ENCODE measurements at regions not wholly inside any gene's neighbourhood (a gene's known extent, or its start where the extent isn't known, plus 50 kb on each side); places are given as distances from the start of the nearest gene placed in this dataset.

DNA sequence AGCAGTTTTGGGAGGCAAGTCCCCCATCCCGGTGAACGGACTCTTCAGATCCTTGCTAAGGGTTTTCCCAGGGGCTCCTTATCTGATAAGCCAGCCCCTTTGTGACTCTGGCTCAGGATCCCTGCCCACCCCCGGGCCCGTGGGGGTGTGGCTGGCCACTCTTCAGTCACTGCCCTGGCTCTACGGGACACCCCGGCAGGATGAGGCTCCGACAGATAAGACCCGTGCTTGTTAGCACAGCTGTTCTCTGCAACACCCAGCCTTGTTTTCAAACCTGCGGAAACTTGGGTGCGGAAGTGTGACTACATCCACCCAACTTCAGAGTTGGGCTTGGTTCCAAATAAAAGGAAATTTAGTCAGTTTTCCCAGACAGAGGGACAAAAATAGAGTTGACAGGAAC is 66.7 kb upstream of the PODXL start:
- TF ChIP-seq, protein P1, sequence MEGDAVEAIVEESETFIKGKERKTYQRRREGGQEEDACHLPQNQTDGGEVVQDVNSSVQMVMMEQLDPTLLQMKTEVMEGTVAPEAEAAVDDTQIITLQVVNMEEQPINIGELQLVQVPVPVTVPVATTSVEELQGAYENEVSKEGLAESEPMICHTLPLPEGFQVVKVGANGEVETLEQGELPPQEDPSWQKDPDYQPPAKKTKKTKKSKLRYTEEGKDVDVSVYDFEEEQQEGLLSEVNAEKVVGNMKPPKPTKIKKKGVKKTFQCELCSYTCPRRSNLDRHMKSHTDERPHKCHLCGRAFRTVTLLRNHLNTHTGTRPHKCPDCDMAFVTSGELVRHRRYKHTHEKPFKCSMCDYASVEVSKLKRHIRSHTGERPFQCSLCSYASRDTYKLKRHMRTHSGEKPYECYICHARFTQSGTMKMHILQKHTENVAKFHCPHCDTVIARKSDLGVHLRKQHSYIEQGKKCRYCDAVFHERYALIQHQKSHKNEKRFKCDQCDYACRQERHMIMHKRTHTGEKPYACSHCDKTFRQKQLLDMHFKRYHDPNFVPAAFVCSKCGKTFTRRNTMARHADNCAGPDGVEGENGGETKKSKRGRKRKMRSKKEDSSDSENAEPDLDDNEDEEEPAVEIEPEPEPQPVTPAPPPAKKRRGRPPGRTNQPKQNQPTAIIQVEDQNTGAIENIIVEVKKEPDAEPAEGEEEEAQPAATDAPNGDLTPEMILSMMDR (IDR thresholded peaks at IDR 0.05), result no peak
- no peak for DNase-seq (ENCODE audit: low spot score)
- Histone ChIP-seq H3K27ac (no peak overlapping the region), H3K4me3 (no peak overlapping the region)

DNA sequence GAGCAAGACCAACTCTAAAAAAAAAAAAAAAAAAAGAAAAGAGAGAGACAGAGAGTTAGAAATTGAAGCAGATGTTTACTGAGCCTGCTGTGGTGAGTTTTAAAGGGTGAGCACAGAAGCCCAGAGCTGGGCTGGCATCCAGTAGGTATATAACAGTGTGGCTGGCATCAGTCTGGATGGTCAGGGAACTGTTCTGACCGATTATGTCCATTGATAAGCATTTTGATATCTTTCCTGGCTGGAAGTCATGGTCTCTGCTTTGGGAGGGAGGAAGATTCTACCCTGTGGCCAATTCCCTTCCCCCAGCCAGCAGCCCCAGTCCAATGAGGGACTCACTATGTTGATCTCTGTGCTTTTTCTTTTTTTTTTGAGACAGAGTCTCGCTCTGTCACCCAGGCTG is 65.2 kb upstream of the PODXL start:
- TF ChIP-seq, protein P1 (IDR thresholded peaks at IDR 0.05), result no peak
- no peak for DNase-seq (ENCODE audit: low spot score)
- Histone ChIP-seq H3K27ac (no peak overlapping the region), H3K4me3 (no peak overlapping the region)

DNA sequence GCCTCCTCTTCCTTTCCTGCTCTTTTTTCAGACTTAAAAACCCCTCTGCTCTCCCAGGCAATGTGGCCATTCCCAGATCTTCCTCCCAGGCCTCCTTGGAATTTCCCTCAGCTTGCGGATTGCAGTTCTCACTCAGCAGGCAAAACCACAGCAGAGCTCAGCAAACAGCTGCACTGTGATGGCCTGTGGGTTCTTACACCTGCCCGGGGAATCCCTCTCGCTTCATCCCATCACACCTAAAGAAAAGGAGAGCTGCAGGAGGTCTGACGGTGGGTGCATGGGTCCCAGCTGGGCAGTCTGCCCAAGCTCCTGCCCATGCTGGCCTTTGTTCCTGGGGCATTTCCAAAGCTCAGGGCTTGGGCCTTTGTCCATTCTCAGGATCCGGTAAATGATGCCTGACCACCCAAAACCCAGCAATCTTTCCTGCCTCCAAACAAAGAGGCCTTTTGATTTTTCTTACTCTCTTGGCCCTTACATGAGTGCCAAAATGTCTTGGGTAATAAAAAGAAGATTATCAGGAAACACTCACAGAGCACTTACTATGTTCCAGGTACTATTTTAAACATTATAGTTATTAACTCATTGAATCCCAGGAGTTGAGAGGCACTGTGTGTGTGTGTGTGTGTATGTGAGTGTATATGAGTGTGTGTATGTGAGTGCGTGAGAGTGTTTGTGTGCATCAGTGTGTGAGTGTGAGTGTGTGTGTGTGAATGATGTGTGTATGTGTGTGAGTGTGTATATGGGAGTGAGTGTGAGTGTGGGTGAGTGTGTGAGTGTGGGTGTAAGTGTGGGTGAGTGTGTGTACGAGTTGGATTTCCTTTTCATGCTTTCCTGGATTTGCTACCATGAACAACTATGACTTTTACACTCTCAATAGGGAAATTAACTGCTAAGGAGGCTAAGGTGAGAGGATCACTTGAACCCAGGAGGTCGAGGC is 64.5 kb upstream of the PODXL start:
- no peak for DNase-seq (ENCODE audit: low spot score)
- TF ChIP-seq, protein P1 (IDR thresholded peaks at IDR 0.05), result no peak
- no peak overlapping the region for H3K4me3 ChIP-seq
- peak overlapping the region in 1 of 2 donors; percentile 26 for H3K27ac ChIP-seq

DNA sequence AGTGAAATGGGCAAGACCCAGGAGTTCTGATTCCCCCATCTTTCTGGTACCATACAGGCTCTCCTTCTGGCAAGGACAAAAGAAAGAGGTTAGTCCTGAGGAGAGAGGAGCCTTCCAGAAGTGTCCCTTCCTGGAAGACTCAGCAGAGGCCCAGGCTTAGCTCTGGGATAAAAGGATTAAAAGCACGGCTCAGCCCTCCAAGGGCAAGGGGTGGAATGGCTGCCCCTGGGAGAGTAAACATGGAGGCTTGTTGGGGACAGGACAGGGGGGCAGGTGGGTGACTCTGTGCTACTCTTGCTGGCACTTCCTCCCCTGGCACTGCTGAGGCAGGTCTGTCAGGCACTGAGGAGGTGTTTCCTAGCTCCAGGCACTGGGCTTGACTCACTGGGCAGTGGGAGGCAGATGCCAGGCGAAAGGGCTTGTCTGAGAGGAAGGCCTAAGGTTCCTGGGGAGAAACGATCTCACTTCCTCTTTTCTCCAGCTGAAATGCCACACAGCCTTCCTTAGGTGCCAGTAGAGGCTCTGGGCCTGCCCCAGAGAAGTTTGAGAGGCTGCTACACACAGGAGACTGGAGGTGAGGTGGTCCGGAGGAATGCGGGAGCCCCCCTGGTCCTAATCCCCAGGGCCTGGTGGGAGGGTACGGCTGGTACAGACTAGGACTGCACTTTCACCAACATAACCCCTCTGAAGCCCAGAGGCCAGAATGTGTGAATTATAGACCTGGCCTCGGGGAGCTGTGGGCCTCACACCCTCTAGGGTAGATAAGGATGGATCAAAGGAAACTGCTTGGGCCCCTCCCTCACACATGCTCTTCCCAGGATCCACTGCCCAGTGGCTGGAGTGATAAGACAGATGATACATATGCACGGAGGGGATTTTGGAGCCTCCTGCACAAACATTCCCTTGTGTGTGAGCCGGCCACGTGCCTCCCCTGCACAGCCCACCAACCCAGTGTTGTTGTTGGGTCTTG is 63.2 kb upstream of the PODXL start:
- TF ChIP-seq, protein P1 (IDR thresholded peaks at IDR 0.05), result no peak
- no peak overlapping the region for H3K4me3 ChIP-seq
- H3K27ac ChIP-seq, result no peak overlapping the region
- DNase-seq (ENCODE audit: low spot score), result no peak

DNA sequence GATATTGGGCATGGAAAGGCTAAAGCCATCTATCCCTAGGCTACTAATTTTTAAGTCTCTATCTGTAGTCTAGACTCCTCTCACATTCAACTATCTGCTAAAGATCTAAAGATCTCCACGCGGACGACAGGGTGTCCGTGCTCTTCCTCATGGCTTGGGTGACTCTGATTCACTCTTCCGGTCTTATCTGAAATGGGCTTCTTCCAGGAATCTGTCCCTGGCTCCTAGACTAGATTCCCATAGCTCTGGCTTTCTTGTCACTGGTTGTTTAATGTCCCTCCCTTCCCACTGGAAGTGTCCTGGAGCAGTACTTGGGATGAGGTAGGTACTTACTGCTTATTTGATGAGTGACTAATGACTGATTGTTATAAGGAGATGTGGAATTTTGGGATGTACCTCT is 62.0 kb upstream of the PODXL start:
- Histone ChIP-seq H3K27ac (no peak overlapping the region), H3K4me3 (no peak overlapping the region)
- DNase-seq (ENCODE audit: low spot score), result no peak
- TF ChIP-seq, protein P1 (IDR thresholded peaks at IDR 0.05), result no peak

DNA sequence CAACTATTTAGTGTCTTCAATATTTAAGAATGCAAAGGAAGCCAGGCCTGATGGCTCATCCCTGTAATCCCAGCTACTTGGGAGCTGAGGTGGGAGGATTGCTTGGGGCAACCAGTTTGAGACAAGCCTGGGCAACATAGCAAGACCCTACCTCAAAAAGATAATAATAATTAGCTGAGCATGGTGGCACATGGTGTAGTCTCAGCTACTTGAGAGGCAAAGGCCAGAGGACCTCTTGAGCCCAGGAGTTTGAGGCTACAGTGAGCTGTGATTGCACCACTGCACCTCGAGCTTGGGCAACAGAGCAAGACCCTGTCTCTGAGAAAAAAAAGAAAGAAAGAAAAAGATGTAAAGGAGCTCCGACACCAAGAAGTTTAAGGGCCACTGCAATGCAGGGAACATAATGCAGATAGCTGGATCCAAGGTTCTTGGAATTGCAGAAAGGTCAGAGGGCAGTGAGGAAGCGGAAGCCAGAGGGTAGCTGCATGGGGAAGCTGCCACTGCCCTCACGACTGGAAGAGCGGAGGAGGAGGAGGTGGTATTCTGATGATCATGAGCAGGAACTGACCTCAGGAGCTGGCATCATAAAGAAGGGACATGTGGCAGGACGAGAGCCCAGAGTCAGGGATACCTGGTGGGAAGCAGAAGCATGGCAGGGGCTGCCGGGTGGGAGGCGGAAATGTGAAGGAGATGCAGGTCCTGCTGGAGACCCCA is 60.2 kb upstream of the PODXL start:
- H3K27ac ChIP-seq, result no peak overlapping the region
- TF ChIP-seq, protein P1 (IDR thresholded peaks at IDR 0.05), result no peak
- no peak overlapping the region for H3K4me3 ChIP-seq
- DNase-seq (ENCODE audit: low spot score), result no peak

Data from coronary artery (tissue), 2 donors.